Smooth muscle cell (in vitro differentiated cells): ENCODE measurements at regions not wholly inside any gene's neighbourhood (a gene's known extent, or its start where the extent isn't known, plus 50 kb on each side); places are given as distances from the start of the nearest gene placed in this dataset.

Experiments
- DNase-seq: peaks from one replicate; lab custom pipeline; 2025; ENCODE audit not compliant: unreplicated experiment; lab: John Stamatoyannopoulos, UW
- H2AFZ ChIP-seq: fragments of 200-600 bp; sonication (generic); 2 replicates; pipeline ENCODE4 v1.6.0; 2016; ENCODE audit warnings: antibody characterized with exemption, low read depth, mild to moderate bottlenecking
- H3F3A ChIP-seq: fragments of 200-600 bp; sonication (generic); 2 replicates; pipeline ENCODE4 v1.6.0; 2017; ENCODE audit warnings: antibody characterized with exemption, low read depth
- H3K27ac ChIP-seq: fragments of 200-600 bp; sonication (generic); 2 replicates; pipeline ENCODE4 v1.5.1; 2016; ENCODE audit warnings: low read depth, mild to moderate bottlenecking
- H3K27me3 ChIP-seq: fragments of 200-600 bp; sonication (generic); 2 replicates; pipeline ENCODE4 v1.6.1; 2016; ENCODE audit warnings: low read depth, mild to moderate bottlenecking
- H3K36me3 ChIP-seq: fragments of 200-600 bp; sonication (generic); 2 replicates; pipeline ENCODE4 v1.5.1; 2016; ENCODE audit warnings: low read depth
- H3K4me1 ChIP-seq: fragments of 200-600 bp; sonication (generic); 2 replicates; pipeline ENCODE4 v1.5.1; 2016; ENCODE audit warnings: low read depth
- H3K4me2 ChIP-seq: fragments of 200-600 bp; sonication (generic); 2 replicates; pipeline ENCODE4 v1.6.0; 2016; ENCODE audit warnings: mild to moderate bottlenecking
- H3K4me3 ChIP-seq: fragments of 200-600 bp; sonication (generic); 2 replicates; pipeline ENCODE4 v1.5.1; 2016; ENCODE audit warnings: mild to moderate bottlenecking
- H3K79me2 ChIP-seq: fragments of 200-600 bp; sonication (generic); 2 replicates; pipeline ENCODE4 v1.6.0; 2016; ENCODE audit warnings: low read depth, mild to moderate bottlenecking
- H3K9ac ChIP-seq: fragments of 200-600 bp; sonication (generic); 2 replicates; pipeline ENCODE4 v1.6.0; 2016; ENCODE audit warnings: low read depth
- H3K9me3 ChIP-seq: fragments of 200-600 bp; sonication (generic); replicated peaks from 2 replicates; pipeline ENCODE4 v1.5.1; 2016; ENCODE audit warnings: low read depth
- H4K20me1 ChIP-seq: fragments of 200-600 bp; sonication (generic); 2 replicates; pipeline ENCODE4 v1.6.0; 2016; ENCODE audit warnings: low read depth
- WGBS: methylation state at CpG from one replicate; pipeline ENCODE4 v1.1.7; 2016; ENCODE audit warnings: low lambda C conversion rate; 5-methylcytosine and 5-hydroxymethylcytosine counted together
- TF ChIP-seq, protein P1 (sequence below): fragments of 200-600 bp; sonication (generic); IDR thresholded peaks from 2 replicates; pipeline ENCODE4 v1.5.1; 2017; ENCODE audit warnings: borderline replicate concordance, mild to moderate bottlenecking, antibody characterized with exemption; ENCODE audit not compliant: insufficient read depth, poor library complexity, severe bottlenecking

GRCh38 chr2:176710657-176711186 is 441.5 kb downstream of the MTX2 start:
- 93% methylated on average over 7 of the region's 7 CpGs for WGBS
- H3K4me2 ChIP-seq = no peak overlapping the region
- no peaks in the 10 kb centered on the region for H3K36me3 ChIP-seq
- no peaks in the 10 kb centered on the region for H3K27me3 ChIP-seq
- TF ChIP-seq, protein P1, sequence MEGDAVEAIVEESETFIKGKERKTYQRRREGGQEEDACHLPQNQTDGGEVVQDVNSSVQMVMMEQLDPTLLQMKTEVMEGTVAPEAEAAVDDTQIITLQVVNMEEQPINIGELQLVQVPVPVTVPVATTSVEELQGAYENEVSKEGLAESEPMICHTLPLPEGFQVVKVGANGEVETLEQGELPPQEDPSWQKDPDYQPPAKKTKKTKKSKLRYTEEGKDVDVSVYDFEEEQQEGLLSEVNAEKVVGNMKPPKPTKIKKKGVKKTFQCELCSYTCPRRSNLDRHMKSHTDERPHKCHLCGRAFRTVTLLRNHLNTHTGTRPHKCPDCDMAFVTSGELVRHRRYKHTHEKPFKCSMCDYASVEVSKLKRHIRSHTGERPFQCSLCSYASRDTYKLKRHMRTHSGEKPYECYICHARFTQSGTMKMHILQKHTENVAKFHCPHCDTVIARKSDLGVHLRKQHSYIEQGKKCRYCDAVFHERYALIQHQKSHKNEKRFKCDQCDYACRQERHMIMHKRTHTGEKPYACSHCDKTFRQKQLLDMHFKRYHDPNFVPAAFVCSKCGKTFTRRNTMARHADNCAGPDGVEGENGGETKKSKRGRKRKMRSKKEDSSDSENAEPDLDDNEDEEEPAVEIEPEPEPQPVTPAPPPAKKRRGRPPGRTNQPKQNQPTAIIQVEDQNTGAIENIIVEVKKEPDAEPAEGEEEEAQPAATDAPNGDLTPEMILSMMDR = no peak
- H4K20me1 ChIP-seq = no peaks in the 10 kb centered on the region
- no peak for DNase-seq
- no peaks in the 10 kb centered on the region for H3K9me3 ChIP-seq
- no peaks in the 10 kb centered on the region for H3F3A ChIP-seq
- no peaks in the 10 kb centered on the region for H3K4me1 ChIP-seq
- no peak overlapping the region for H2AFZ ChIP-seq
- no peak overlapping the region for H3K27ac ChIP-seq
- H3K79me2 ChIP-seq = no peaks in the 10 kb centered on the region
- no peak overlapping the region for H3K9ac ChIP-seq
- no peak overlapping the region for H3K4me3 ChIP-seq

- H2AFZ ChIP-seq = no peak overlapping the region
- H3K9me3 ChIP-seq = no peaks in the 10 kb centered on the region
- no peaks in the 10 kb centered on the region for H3K4me1 ChIP-seq
- H3K27ac ChIP-seq = no peak overlapping the region
- no peaks in the 10 kb centered on the region for H3F3A ChIP-seq
- H3K4me2 ChIP-seq = no peak overlapping the region
- TF ChIP-seq, protein P1 = no peak
- peaks cover 2% of the 10 kb centered on the region for H3K27me3 ChIP-seq
- no peaks in the 10 kb centered on the region for H3K36me3 ChIP-seq
- no peaks in the 10 kb centered on the region for H3K79me2 ChIP-seq
- DNase-seq = no peak
- no peak overlapping the region for H3K4me3 ChIP-seq
- no peak overlapping the region for H3K9ac ChIP-seq
- H4K20me1 ChIP-seq = no peaks in the 10 kb centered on the region
- 85% methylated on average over 3 of the region's 3 CpGs for WGBS
Observed at GRCh38 chr2:176725873-176726645, 456.8 kb downstream of the MTX2 start.

DNA sequence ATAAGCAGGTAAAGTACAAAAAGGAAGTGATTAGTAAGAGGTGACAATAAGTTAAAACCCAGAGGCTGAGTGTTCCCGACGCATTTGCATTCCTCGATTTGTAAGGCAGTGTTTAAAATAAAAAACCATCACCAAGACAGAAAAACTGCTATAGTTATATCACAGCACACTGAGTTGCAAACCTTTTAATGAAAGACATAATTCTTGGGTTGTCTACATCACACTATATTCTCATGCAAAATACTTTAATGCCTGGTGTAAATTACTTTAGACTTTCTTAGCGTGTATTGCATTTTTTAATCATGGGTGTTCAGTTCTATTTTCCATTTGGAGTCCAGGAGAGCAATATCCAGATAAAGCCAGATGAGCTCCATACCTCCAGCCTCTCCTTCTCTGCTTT is 458.5 kb downstream of the MTX2 start:
- Histone ChIP-seq H3F3A (no peaks in the 10 kb centered on the region), H3K27ac (no peak overlapping the region), H3K27me3 (peaks cover 3% of the 10 kb centered on the region), H3K9ac (no peak overlapping the region), H3K79me2 (no peaks in the 10 kb centered on the region), H3K36me3 (no peaks in the 10 kb centered on the region), H2AFZ (no peak overlapping the region), H4K20me1 (no peaks in the 10 kb centered on the region), H3K9me3 (no peaks in the 10 kb centered on the region), H3K4me3 (no peak overlapping the region), H3K4me1 (no peaks in the 10 kb centered on the region), H3K4me2 (no peak overlapping the region)
- TF ChIP-seq, protein P1 = no peak
- WGBS = 94% methylated on average over 4 of the region's 4 CpGs
- DNase-seq = no peak
